HepG2 (cell line): ENCODE measurements at regions not wholly inside any gene's neighbourhood (a gene's known extent, or its start where the extent isn't known, plus 50 kb on each side); places are given as distances from the start of the nearest gene placed in this dataset.

Source experiments
- ARID4A ChIP-seq: sonication (generic); formaldehyde crosslinking; IDR thresholded peaks from 2 replicates; pipeline ENCODE4 v1.5.0; 2020; ENCODE audit warnings: mild to moderate bottlenecking, missing genetic modification reagents, borderline replicate concordance
- CREBL2 ChIP-seq: sonication (generic); formaldehyde crosslinking; IDR thresholded peaks from 2 replicates; pipeline ENCODE4 v1.8.1; 2023; ENCODE audit warnings: missing genetic modification reagents, mild to moderate bottlenecking, borderline replicate concordance
- FOXC1 ChIP-seq: sonication (generic); formaldehyde crosslinking; IDR thresholded peaks from 2 replicates; pipeline ENCODE4 v1.8.0; 2022; ENCODE audit warnings: mild to moderate bottlenecking, missing genetic modification reagents, borderline replicate concordance
- HNF1A ChIP-seq, 2 experiments: sonication (generic) in 1 of 2; formaldehyde crosslinking in 1 of 2; IDR thresholded peaks; 2 replicates each; pipeline versions ENCODE4 v1.4.0 to v1.6.1; 2016 to 2020; ENCODE audit warnings: borderline replicate concordance in 1 of 2, low read depth in 1 of 2, mild to moderate bottlenecking in 1 of 2, missing genetic modification reagents in 1 of 2
- HNRNPUL1 ChIP-seq: fragments of 200-400 bp; formaldehyde crosslinking; IDR thresholded peaks from 2 replicates; pipeline ENCODE4 v1.6.1; 2017; ENCODE audit warnings: low read depth, mild to moderate bottlenecking, low read length, moderate library complexity
- KMT2B ChIP-seq: IDR thresholded peaks from 2 replicates; pipeline ENCODE4 v1.6.1; 2016; ENCODE audit warnings: missing genetic modification reagents, missing compliant biosample characterization
- MED13 ChIP-seq: sonication (generic); formaldehyde crosslinking; IDR thresholded peaks from 2 replicates; pipeline ENCODE4 v1.5.0; 2020; ENCODE audit warnings: missing genetic modification reagents
- MED8 ChIP-seq: sonication (generic); formaldehyde crosslinking; IDR thresholded peaks from 2 replicates; pipeline ENCODE4 v1.8.1; 2023; ENCODE audit warnings: mild to moderate bottlenecking, missing genetic modification reagents; ENCODE audit not compliant: insufficient replicate concordance
- THAP7 ChIP-seq: sonication (generic); formaldehyde crosslinking; IDR thresholded peaks from 2 replicates; pipeline ENCODE4 v1.8.1; 2023; ENCODE audit warnings: mild to moderate bottlenecking, missing genetic modification reagents
- TOPORS ChIP-seq: sonication (generic); formaldehyde crosslinking; IDR thresholded peaks from 2 replicates; pipeline ENCODE4 v1.8.0; 2023; ENCODE audit warnings: mild to moderate bottlenecking, missing genetic modification reagents
- ZNF350 ChIP-seq: sonication (generic); formaldehyde crosslinking; IDR thresholded peaks from 2 replicates; pipeline ENCODE4 v1.4.0; 2020; ENCODE audit warnings: mild to moderate bottlenecking, low read depth, missing genetic modification reagents, borderline replicate concordance
- ZNF367 ChIP-seq: sonication (generic); formaldehyde crosslinking; IDR thresholded peaks from 2 replicates; pipeline ENCODE4 v1.4.0; 2020; ENCODE audit warnings: missing genetic modification reagents, borderline replicate concordance
- ZNF7 ChIP-seq: IDR thresholded peaks from 2 replicates; pipeline ENCODE4 v1.6.1; 2016; ENCODE audit warnings: missing biosample characterization, missing genetic modification reagents
- ZNF780A ChIP-seq: sonication (generic); formaldehyde crosslinking; IDR thresholded peaks from 2 replicates; pipeline ENCODE4 v1.8.0; 2022; ENCODE audit warnings: mild to moderate bottlenecking, missing genetic modification reagents, moderate library complexity
- ZNF83 ChIP-seq: sonication (generic); formaldehyde crosslinking; IDR thresholded peaks from 2 replicates; pipeline ENCODE4 v1.4.0; 2020; ENCODE audit warnings: missing genetic modification reagents, mild to moderate bottlenecking, borderline replicate concordance
- ZNF841 ChIP-seq: sonication (generic); formaldehyde crosslinking; IDR thresholded peaks from 2 replicates; pipeline ENCODE4 v1.8.1; 2023; ENCODE audit warnings: missing genetic modification reagents, borderline replicate concordance

DNA sequence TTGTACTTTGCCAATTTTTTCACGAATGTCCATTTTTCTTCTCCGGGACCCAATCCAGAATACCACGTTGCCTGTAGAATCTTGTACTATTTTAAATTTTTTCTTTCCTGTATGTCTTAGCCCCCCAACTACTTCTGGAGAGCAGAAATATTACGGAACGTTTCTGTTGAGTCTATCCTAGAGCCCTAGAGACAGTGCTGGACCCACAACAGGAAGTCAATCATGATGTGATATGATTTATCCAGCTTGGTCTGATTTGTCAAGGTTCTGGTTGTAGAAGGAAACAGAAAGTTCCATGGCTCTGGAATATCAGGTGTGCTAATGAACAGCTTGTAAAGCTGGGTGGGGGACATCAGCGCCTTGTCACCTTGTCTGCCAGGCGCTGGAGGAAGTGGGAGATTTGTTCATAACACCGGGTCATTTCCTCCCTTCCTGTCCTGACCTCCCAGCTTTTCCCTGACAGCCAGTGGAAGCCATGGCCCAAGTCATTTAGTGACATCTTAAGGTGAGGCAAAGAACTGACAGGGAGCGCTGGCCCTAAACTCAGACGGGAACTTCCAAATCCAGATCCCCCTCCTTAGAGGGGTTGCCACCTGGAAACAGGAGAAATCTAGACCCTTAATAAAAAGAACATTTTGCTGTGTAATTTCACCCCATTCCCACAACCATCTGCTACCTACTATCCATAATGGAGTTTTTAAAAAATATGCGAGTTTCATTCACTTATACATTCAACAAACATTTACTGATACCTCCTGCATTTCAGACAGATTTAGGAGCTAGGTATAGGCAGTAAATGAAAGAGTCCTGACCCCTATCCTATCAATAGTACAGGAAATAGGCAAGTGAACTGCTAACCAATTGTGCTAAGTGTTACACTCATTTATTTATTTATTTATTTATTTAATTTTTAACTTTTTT, 130.5 kb downstream of the ZFP64 start (continued):
- TF ChIP-seq MED8 (CRISPR knock-in tag): no peak
- no peak for TF ChIP-seq FOXC1 (CRISPR knock-in tag)
- 0 out of 2 replicates have a peak, but pooled peaks have one; percentile 41 for TF ChIP-seq ZNF83 (CRISPR knock-in tag)
- no peak for TF ChIP-seq CREBL2
- TF ChIP-seq KMT2B (CRISPR knock-in tag): no peak
- no peak for TF ChIP-seq THAP7 (CRISPR knock-in tag)
- no peak for TF ChIP-seq HNRNPUL1
- 0 out of 2 replicates have a peak, but pooled peaks have one; percentile 29 for TF ChIP-seq TOPORS (CRISPR knock-in tag)
- TF ChIP-seq ZNF841 (CRISPR knock-in tag): no peak
- TF ChIP-seq ZNF780A: no peak
- no peak for TF ChIP-seq MED13 (CRISPR knock-in tag)
- no peak for TF ChIP-seq ZNF7 (CRISPR knock-in tag)
- no peak for TF ChIP-seq ZNF367 (CRISPR knock-in tag)
- TF ChIP-seq ZNF350 (CRISPR knock-in tag): no peak
- TF ChIP-seq HNF1A (IDR thresholded peaks at IDR 0.05; ENCODE audit: low read depth): no peak
- TF ChIP-seq HNF1A (CRISPR knock-in tag; IDR thresholded peaks at IDR 0.05; ENCODE audit: borderline replicate concordance): no peak
- TF ChIP-seq ARID4A (CRISPR knock-in tag): no peak
